Naive thymus-derived CD4-positive, alpha-beta T cell (primary cell): ENCODE measurements at regions not wholly inside any gene's neighbourhood (a gene's known extent, or its start where the extent isn't known, plus 50 kb on each side); places are given as distances from the start of the nearest gene placed in this dataset.

Source experiments
- ATAC-seq: fragments of 150-1000 bp; cut with Tn5 transposase; 2 replicates; pipeline ENCODE4 v1.10.0; 2021; ENCODE audit warnings: mild to moderate bottlenecking, moderate library complexity
- CTCF ChIA-PET: fragments of 350-600 bp; sonication (Branson Sonifier 250); formaldehyde crosslinking; loops from one replicate; lab custom pipeline; 2021; ENCODE audit warnings: antibody characterized with exemption; lab: Charles Lee
- POLR2A ChIA-PET: fragments of 350-600 bp; sonication (Branson Sonifier 250); formaldehyde crosslinking; loops from one replicate; lab custom pipeline; 2021; ENCODE audit warnings: antibody characterized with exemption, inconsistent platforms; lab: Charles Lee
- DNase-seq, 9 donors: peaks; one replicate each; pipeline versions ENCODE4 v3.0.0 to v3.0.0-alpha.2; 2020 to 2022; ENCODE audit warnings: mixed read lengths in 1 of 9
- H3K27ac ChIP-seq: one replicate; pipeline ENCODE4 v1.7.0; 2013; ENCODE audit warnings: mild to moderate bottlenecking, low read depth, low read length, moderate library complexity
- H3K27me3 ChIP-seq, 2 donors: one replicate each; pipeline ENCODE4 v1.7.0; 2013; ENCODE audit warnings: low read length in 2 of 2, mild to moderate bottlenecking in 2 of 2, moderate library complexity in 2 of 2; ENCODE audit not compliant: control insufficient read depth in 2 of 2, insufficient read depth in 2 of 2
- H3K36me3 ChIP-seq, 3 experiments: 1 replicate in 2 of 3; 2 replicates in 1 of 3; pipeline ENCODE4 v1.7.0; 2013; ENCODE audit warnings: low read length in 3 of 3, mild to moderate bottlenecking in 3 of 3, moderate library complexity in 1 of 3; ENCODE audit not compliant: insufficient read depth in 3 of 3, control insufficient read depth in 2 of 3
- H3K4me1 ChIP-seq, 2 donors: one replicate each; pipeline ENCODE4 v1.7.0; 2013; ENCODE audit warnings: low read length in 2 of 2, mild to moderate bottlenecking in 2 of 2, moderate library complexity in 1 of 2; ENCODE audit not compliant: control insufficient read depth in 2 of 2, insufficient read depth in 2 of 2
- H3K4me3 ChIP-seq: 2 replicates; pipeline ENCODE4 v1.7.0; 2013; ENCODE audit warnings: mild to moderate bottlenecking, low read length
- H3K9me3 ChIP-seq, 3 experiments: 1 replicate in 2 of 3; 2 replicates in 1 of 3; pipeline ENCODE4 v1.7.0; 2013; ENCODE audit warnings: low read length in 3 of 3; ENCODE audit not compliant: control insufficient read depth in 2 of 3
- H3K27ac Mint-ChIP-seq, 9 donors: one replicate each; pipeline ENCODE4 v1.8.0; 2020 to 2022; ENCODE audit warnings: mixed read lengths in 9 of 9, mild to moderate bottlenecking in 8 of 9, moderate library complexity in 5 of 9, inconsistent platforms in 2 of 9
- H3K27me3 Mint-ChIP-seq, 5 donors: one replicate each; pipeline ENCODE4 v1.8.0; 2021 to 2022; ENCODE audit warnings: mixed read lengths in 5 of 5, mild to moderate bottlenecking in 1 of 5
- H3K36me3 Mint-ChIP-seq, 5 donors: one replicate each; pipeline ENCODE4 v1.8.0; 2020 to 2022; ENCODE audit warnings: mixed read lengths in 5 of 5, mild to moderate bottlenecking in 3 of 5, inconsistent platforms in 1 of 5
- H3K4me1 Mint-ChIP-seq, 7 donors: one replicate each; pipeline ENCODE4 v1.8.0; 2020 to 2022; ENCODE audit warnings: mixed read lengths in 7 of 7, mild to moderate bottlenecking in 3 of 7, inconsistent platforms in 1 of 7
- H3K4me3 Mint-ChIP-seq, 10 donors: one replicate each; pipeline ENCODE4 v1.8.0; 2020 to 2022; ENCODE audit warnings: mild to moderate bottlenecking in 10 of 10, mixed read lengths in 10 of 10, moderate library complexity in 6 of 10, inconsistent platforms in 2 of 10
- H3K9me3 Mint-ChIP-seq, 11 donors: one replicate each; pipeline ENCODE4 v1.8.0; 2020 to 2022; ENCODE audit warnings: mixed read lengths in 11 of 11, mild to moderate bottlenecking in 4 of 11, inconsistent platforms in 1 of 11, moderate library complexity in 1 of 11
- intact Hi-C, 2 donors: fragments of 100-400 bp; cut with micrococcal nuclease; formaldehyde crosslinking; loops; one replicate each; pipeline ENCODE4 v1.15.1; 2023

- H3K36me3 Mint-ChIP-seq: no peaks in the 10 kb centered on the region
- intact Hi-C loops: no loop called here
- H3K4me1 ChIP-seq: no peaks in the 10 kb centered on the region
- DNase-seq (no peak), ATAC-seq (no peak)
- CTCF ChIA-PET: no interaction called here
- POLR2A ChIA-PET: no interaction called here
- H3K27ac Mint-ChIP-seq: no peak overlapping the region
- H3K27me3 Mint-ChIP-seq: no peaks in the 10 kb centered on the region
- H3K9me3 ChIP-seq: no peaks in the 10 kb centered on the region
- no peaks in the 10 kb centered on the region for H3K27me3 ChIP-seq
- H3K4me3 ChIP-seq: no peak overlapping the region
- no peak overlapping the region for H3K27ac ChIP-seq
- H3K4me3 Mint-ChIP-seq: no peak overlapping the region
- peaks cover 0 to 6% (median 0%) of the 10 kb centered on the region in 11 donors for H3K9me3 Mint-ChIP-seq
- no peaks in the 10 kb centered on the region for H3K4me1 Mint-ChIP-seq
- no peaks in the 10 kb centered on the region for H3K36me3 ChIP-seq
Measured at GRCh38 chr4:162610116-162610515, 446.3 kb upstream of the FSTL5 start.

GRCh38 chr4:162586266-162586665 lies 422.5 kb upstream of the FSTL5 start:
- Histone ChIP-seq H3K27ac (no peak overlapping the region), H3K4me1 (no peaks in the 10 kb centered on the region), H3K36me3 (no peaks in the 10 kb centered on the region), H3K4me3 (no peak overlapping the region), H3K27me3 (no peaks in the 10 kb centered on the region), H3K9me3 (no peaks in the 10 kb centered on the region)
- CTCF ChIA-PET: no interaction called here
- ATAC-seq: no peak
- Mint-ChIP-seq H3K27me3 (peaks cover 0 to 4% (median 0%) of the 10 kb centered on the region in 5 donors), H3K9me3 (peaks cover 0 to 1% (median 0%) of the 10 kb centered on the region in 11 donors), H3K27ac (no peak overlapping the region), H3K4me3 (no peak overlapping the region), H3K4me1 (no peaks in the 10 kb centered on the region), H3K36me3 (no peaks in the 10 kb centered on the region)
- DNase-seq: no peak
- intact Hi-C loops: no loop called here
- POLR2A ChIA-PET: no interaction called here

GRCh38 chr4:162582180-162582579 lies 418.4 kb upstream of the FSTL5 start:
- H3K36me3 Mint-ChIP-seq: no peaks in the 10 kb centered on the region
- intact Hi-C loops: no loop called here
- Histone ChIP-seq H3K36me3 (no peaks in the 10 kb centered on the region), H3K4me1 (no peaks in the 10 kb centered on the region), H3K27me3 (no peaks in the 10 kb centered on the region), H3K4me3 (no peak overlapping the region), H3K27ac (no peak overlapping the region), H3K9me3 (no peaks in the 10 kb centered on the region)
- DNase-seq (no peak), ATAC-seq (no peak)
- ChIA-PET CTCF (no interaction called here), POLR2A (no interaction called here)
- no peaks in the 10 kb centered on the region for H3K4me1 Mint-ChIP-seq
- peaks cover 0 to 4% (median 0%) of the 10 kb centered on the region in 5 donors for H3K27me3 Mint-ChIP-seq
- H3K4me3 Mint-ChIP-seq: no peak overlapping the region
- no peak overlapping the region for H3K27ac Mint-ChIP-seq
- peaks cover 0 to 3% (median 0%) of the 10 kb centered on the region in 11 donors for H3K9me3 Mint-ChIP-seq

- Histone ChIP-seq H3K27me3 (no peaks in the 10 kb centered on the region), H3K4me3 (no peak overlapping the region), H3K4me1 (no peaks in the 10 kb centered on the region), H3K27ac (no peak overlapping the region), H3K36me3 (no peaks in the 10 kb centered on the region), H3K9me3 (no peaks in the 10 kb centered on the region)
- H3K4me3 Mint-ChIP-seq: no peak overlapping the region
- ChIA-PET POLR2A (no interaction called here), CTCF (no interaction called here)
- no peaks in the 10 kb centered on the region for H3K4me1 Mint-ChIP-seq
- intact Hi-C loops: no loop called here
- no peaks in the 10 kb centered on the region for H3K36me3 Mint-ChIP-seq
- peaks cover 0 to 4% (median 0%) of the 10 kb centered on the region in 11 donors for H3K9me3 Mint-ChIP-seq
- DNase-seq: no peak
- no peak overlapping the region for H3K27ac Mint-ChIP-seq
- ATAC-seq: no peak
- H3K27me3 Mint-ChIP-seq: no peaks in the 10 kb centered on the region
Measured at GRCh38 chr4:162565730-162566129, 401.9 kb upstream of the FSTL5 start.

- Mint-ChIP-seq H3K36me3 (no peaks in the 10 kb centered on the region), H3K9me3 (peaks cover 0 to 4% (median 0%) of the 10 kb centered on the region in 11 donors), H3K27me3 (no peaks in the 10 kb centered on the region), H3K4me1 (no peaks in the 10 kb centered on the region), H3K27ac (no peak overlapping the region), H3K4me3 (no peak overlapping the region)
- CTCF ChIA-PET: interaction anchor here (0.6 kb wide), 1 partner anchor 1870 kb away, joined by 3 read pairs; no protein-coding TSS in a partner anchor
- Histone ChIP-seq H3K36me3 (no peaks in the 10 kb centered on the region), H3K4me1 (no peaks in the 10 kb centered on the region), H3K9me3 (no peaks in the 10 kb centered on the region), H3K4me3 (no peak overlapping the region), H3K27me3 (no peaks in the 10 kb centered on the region), H3K27ac (no peak overlapping the region)
- intact Hi-C loops: no loop called here
- ATAC-seq: no peak
- no peak for DNase-seq
- POLR2A ChIA-PET: no interaction called here
Measured at GRCh38 chr4:162560073-162560472, 396.3 kb upstream of the FSTL5 start.

- intact Hi-C loops: no loop called here
- Mint-ChIP-seq H3K4me1 (no peaks in the 10 kb centered on the region), H3K4me3 (no peak overlapping the region), H3K27ac (no peak overlapping the region), H3K36me3 (no peaks in the 10 kb centered on the region), H3K27me3 (no peaks in the 10 kb centered on the region), H3K9me3 (peaks cover 0 to 12% (median 0%) of the 10 kb centered on the region in 11 donors)
- CTCF ChIA-PET: no interaction called here
- no peak for DNase-seq
- ATAC-seq: no peak
- Histone ChIP-seq H3K27ac (no peak overlapping the region), H3K4me3 (no peak overlapping the region), H3K4me1 (no peaks in the 10 kb centered on the region), H3K9me3 (no peaks in the 10 kb centered on the region), H3K27me3 (no peaks in the 10 kb centered on the region), H3K36me3 (no peaks in the 10 kb centered on the region)
- POLR2A ChIA-PET: no interaction called here
Measured at GRCh38 chr4:162557516-162558106, 393.8 kb upstream of the FSTL5 start.

GRCh38 chr4:162535121-162535520 lies 371.3 kb upstream of the FSTL5 start:
- H3K9me3 ChIP-seq: no peaks in the 10 kb centered on the region
- H3K27ac Mint-ChIP-seq: no peak overlapping the region
- ChIA-PET CTCF (no interaction called here), POLR2A (no interaction called here)
- H3K4me3 ChIP-seq: no peak overlapping the region
- no peak for DNase-seq
- no peaks in the 10 kb centered on the region for H3K4me1 Mint-ChIP-seq
- no peaks in the 10 kb centered on the region for H3K36me3 Mint-ChIP-seq
- no peaks in the 10 kb centered on the region for H3K27me3 ChIP-seq
- no peaks in the 10 kb centered on the region for H3K36me3 ChIP-seq
- intact Hi-C loops: no loop called here
- H3K4me3 Mint-ChIP-seq: no peak overlapping the region
- H3K27ac ChIP-seq: no peak overlapping the region
- no peaks in the 10 kb centered on the region for H3K27me3 Mint-ChIP-seq
- no peaks in the 10 kb centered on the region for H3K4me1 ChIP-seq
- peaks cover 0 to 15% (median 6%) of the 10 kb centered on the region in 11 donors for H3K9me3 Mint-ChIP-seq
- no peak for ATAC-seq
